GM12892 (cell line): ENCODE measurements at regions not wholly inside any gene's neighbourhood (a gene's known extent, or its start where the extent isn't known, plus 50 kb on each side); places are given as distances from the start of the nearest gene placed in this dataset.

Experiments
- POLR2A ChIP-seq: IDR thresholded peaks from 2 replicates; pipeline ENCODE4 v1.6.1; 2011; ENCODE audit warnings: low read depth, low read length, control low read depth
- TAF1 ChIP-seq: IDR thresholded peaks from 2 replicates; pipeline ENCODE4 v1.6.1; 2011; ENCODE audit warnings: low read depth, mild to moderate bottlenecking, control low read depth, low read length, borderline replicate concordance

GRCh38 chr9:25864509-25864908 lies 186.3 kb upstream of the TUSC1 start:
- no peak for TF ChIP-seq POLR2A
- TF ChIP-seq TAF1: no peak
